ENCODE measurements at regions not wholly inside any gene's neighbourhood (a gene's known extent, or its start where the extent isn't known, plus 50 kb on each side); places are given as distances from the start of the nearest gene placed in this dataset.

GRCh38 chr12:28066879-28067278 is 94.3 kb upstream of the PTHLH start:
- CTCF ChIA-PET, result no interaction called here
- Mint-ChIP-seq H3K27ac (no peak overlapping the region), H3K4me3 (no peak overlapping the region)

GRCh38 chr12:28068467-28068866 is 95.9 kb upstream of the PTHLH start:
- peaks cover 1% of the 10 kb centered on the region for H3K36me3 Mint-ChIP-seq
- DNase-seq, result no peak
- H3K27ac Mint-ChIP-seq, result no peak overlapping the region
- intact Hi-C loops (cut with micrococcal nuclease), result loop anchor here (5.0 kb wide), 2 partner anchors 96 to 246 kb away; partner anchors contain the start of gene PTHLH
- peaks cover 11% of the 10 kb centered on the region for H3K4me1 Mint-ChIP-seq (ENCODE audit: low read depth)
- peaks cover 17% of the 10 kb centered on the region for H3K9me3 Mint-ChIP-seq
- POLR2A ChIA-PET, result no interaction called here
- no peaks in the 10 kb centered on the region for H3K27me3 Mint-ChIP-seq
- no peak overlapping the region for H3K4me3 Mint-ChIP-seq
- CTCF ChIA-PET, result no interaction called here

More at GRCh38 chr12:28066879-28067278, 94.3 kb upstream of the PTHLH start:
- H3K27me3 Mint-ChIP-seq, result peaks cover 1% of the 10 kb centered on the region
- POLR2A ChIA-PET, result no interaction called here
- peaks cover 12% of the 10 kb centered on the region for H3K9me3 Mint-ChIP-seq
- no peak for DNase-seq
- intact Hi-C loops (cut with micrococcal nuclease), result loop anchor here (5.0 kb wide), 2 partner anchors 95 to 245 kb away; partner anchors contain the start of gene PTHLH
- no peaks in the 10 kb centered on the region for H3K36me3 Mint-ChIP-seq
- H3K4me1 Mint-ChIP-seq (ENCODE audit: low read depth), result peaks cover 11% of the 10 kb centered on the region

- Mint-ChIP-seq H3K27me3 (peaks cover 3% of the 10 kb centered on the region), H3K36me3 (no peaks in the 10 kb centered on the region), H3K4me3 (no peak overlapping the region), H3K27ac (no peak overlapping the region), H3K9me3 (peaks cover 4% of the 10 kb centered on the region), H3K4me1 (ENCODE audit: low read depth) (peaks cover 4% of the 10 kb centered on the region)
- intact Hi-C loops (cut with micrococcal nuclease), result no loop called here
- POLR2A ChIA-PET, result no interaction called here
- CTCF ChIA-PET, result no interaction called here
- no peak for DNase-seq
These were observed 107.0 kb upstream of the PTHLH start for GRCh38 chr12:28079539-28079938.

GRCh38 chr12:28082096-28082495 is 108.2 kb upstream of the CCDC91 start:
- no peak overlapping the region for H3K27ac Mint-ChIP-seq
- peaks cover 15% of the 10 kb centered on the region for H3K27me3 Mint-ChIP-seq
- intact Hi-C loops (cut with micrococcal nuclease), result no loop called here

GRCh38 chr12:28083840-28084678 is 106.2 kb upstream of the CCDC91 start:
- Mint-ChIP-seq H3K27ac (no peak overlapping the region), H3K9me3 (no peaks in the 10 kb centered on the region), H3K27me3 (peaks cover 16% of the 10 kb centered on the region), H3K4me1 (ENCODE audit: low read depth) (peaks cover 11% of the 10 kb centered on the region), H3K36me3 (no peaks in the 10 kb centered on the region), H3K4me3 (no peak overlapping the region)
- DNase-seq, result no peak
- intact Hi-C loops (cut with micrococcal nuclease), result no loop called here
- ChIA-PET CTCF (no interaction called here), POLR2A (no interaction called here)

More at GRCh38 chr12:28082096-28082495, 108.2 kb upstream of the CCDC91 start:
- no peak overlapping the region for H3K4me3 Mint-ChIP-seq
- H3K4me1 Mint-ChIP-seq (ENCODE audit: low read depth), result peaks cover 9% of the 10 kb centered on the region
- CTCF ChIA-PET, result no interaction called here
- no peaks in the 10 kb centered on the region for H3K36me3 Mint-ChIP-seq
- peaks cover under 1% of the 10 kb centered on the region for H3K9me3 Mint-ChIP-seq
- no peak for DNase-seq
- POLR2A ChIA-PET, result no interaction called here

- no peaks in the 10 kb centered on the region for H3K36me3 Mint-ChIP-seq
- H3K27ac Mint-ChIP-seq, result no peak overlapping the region
- POLR2A ChIA-PET, result no interaction called here
- DNase-seq, result no peak
- peaks cover 7% of the 10 kb centered on the region for H3K4me1 Mint-ChIP-seq (ENCODE audit: low read depth)
- CTCF ChIA-PET, result no interaction called here
- H3K9me3 Mint-ChIP-seq, result no peaks in the 10 kb centered on the region
- intact Hi-C loops (cut with micrococcal nuclease), result no loop called here
- H3K4me3 Mint-ChIP-seq, result no peak overlapping the region
- peaks cover 20% of the 10 kb centered on the region for H3K27me3 Mint-ChIP-seq
These were observed 103.6 kb upstream of the CCDC91 start for GRCh38 chr12:28086521-28087155.

GRCh38 chr12:28088566-28089272 is 101.5 kb upstream of the CCDC91 start:
- POLR2A ChIA-PET, result no interaction called here
- DNase-seq, result no peak
- CTCF ChIA-PET, result no interaction called here
- H3K4me1 Mint-ChIP-seq (ENCODE audit: low read depth), result peaks cover 7% of the 10 kb centered on the region
- H3K9me3 Mint-ChIP-seq, result no peaks in the 10 kb centered on the region
- no peak overlapping the region for H3K27ac Mint-ChIP-seq
- H3K27me3 Mint-ChIP-seq, result peaks cover 19% of the 10 kb centered on the region
- intact Hi-C loops (cut with micrococcal nuclease), result no loop called here
- H3K36me3 Mint-ChIP-seq, result no peaks in the 10 kb centered on the region
- no peak overlapping the region for H3K4me3 Mint-ChIP-seq

GRCh38 chr12:28089338-28089737 is 100.9 kb upstream of the CCDC91 start:
- Mint-ChIP-seq H3K4me3 (no peak overlapping the region), H3K36me3 (no peaks in the 10 kb centered on the region), H3K27ac (no peak overlapping the region), H3K4me1 (ENCODE audit: low read depth) (peaks cover 7% of the 10 kb centered on the region), H3K9me3 (no peaks in the 10 kb centered on the region), H3K27me3 (peaks cover 21% of the 10 kb centered on the region)
- POLR2A ChIA-PET, result no interaction called here
- intact Hi-C loops (cut with micrococcal nuclease), result no loop called here
- CTCF ChIA-PET, result no interaction called here
- DNase-seq, result no peak

- Mint-ChIP-seq H3K27ac (no peak overlapping the region), H3K4me3 (no peak overlapping the region), H3K27me3 (peaks cover 14% of the 10 kb centered on the region), H3K9me3 (no peaks in the 10 kb centered on the region), H3K36me3 (no peaks in the 10 kb centered on the region), H3K4me1 (ENCODE audit: low read depth) (peaks cover 7% of the 10 kb centered on the region)
- POLR2A ChIA-PET, result no interaction called here
- DNase-seq, result no peak
- CTCF ChIA-PET, result no interaction called here
- intact Hi-C loops (cut with micrococcal nuclease), result no loop called here
These were observed 99.4 kb upstream of the CCDC91 start for GRCh38 chr12:28090835-28091234.

GRCh38 chr12:28092396-28092795 is 97.9 kb upstream of the CCDC91 start:
- Mint-ChIP-seq H3K36me3 (no peaks in the 10 kb centered on the region), H3K9me3 (no peaks in the 10 kb centered on the region), H3K27ac (no peak overlapping the region), H3K27me3 (peaks cover 8% of the 10 kb centered on the region), H3K4me3 (no peak overlapping the region), H3K4me1 (ENCODE audit: low read depth) (peaks cover 2% of the 10 kb centered on the region)
- intact Hi-C loops (cut with micrococcal nuclease), result no loop called here
- ChIA-PET CTCF (no interaction called here), POLR2A (no interaction called here)
- no peak for DNase-seq

- H3K9me3 Mint-ChIP-seq, result no peaks in the 10 kb centered on the region
- no peak overlapping the region for H3K27ac Mint-ChIP-seq
- no peak for DNase-seq
- no peaks in the 10 kb centered on the region for H3K36me3 Mint-ChIP-seq
- CTCF ChIA-PET, result no interaction called here
- peaks cover 4% of the 10 kb centered on the region for H3K27me3 Mint-ChIP-seq
- no peaks in the 10 kb centered on the region for H3K4me1 Mint-ChIP-seq (ENCODE audit: low read depth)
- intact Hi-C loops (cut with micrococcal nuclease), result no loop called here
- no peak overlapping the region for H3K4me3 Mint-ChIP-seq
- POLR2A ChIA-PET, result no interaction called here
These were observed 93.6 kb upstream of the CCDC91 start for GRCh38 chr12:28096649-28097048.

GRCh38 chr12:28097221-28097620 is 93.0 kb upstream of the CCDC91 start:
- H3K4me3 Mint-ChIP-seq, result no peak overlapping the region
- no peaks in the 10 kb centered on the region for H3K4me1 Mint-ChIP-seq (ENCODE audit: low read depth)
- ChIA-PET CTCF (no interaction called here), POLR2A (no interaction called here)
- no peak overlapping the region for H3K27ac Mint-ChIP-seq
- intact Hi-C loops (cut with micrococcal nuclease), result no loop called here
- peaks cover 4% of the 10 kb centered on the region for H3K27me3 Mint-ChIP-seq
- H3K9me3 Mint-ChIP-seq, result no peaks in the 10 kb centered on the region
- H3K36me3 Mint-ChIP-seq, result no peaks in the 10 kb centered on the region
- DNase-seq, result no peak

All from activated CD4-positive, alpha-beta memory T cell treated with anti-CD3 and anti-CD28 coated beads for 36 hours (primary cell).